NT2/D1 (cell line): ENCODE measurements at regions not wholly inside any gene's neighbourhood (a gene's known extent, or its start where the extent isn't known, plus 50 kb on each side); places are given as distances from the start of the nearest gene placed in this dataset.

Experiments
- SUZ12 ChIP-seq: IDR thresholded peaks from 2 replicates; pipeline ENCODE4 v1.6.1; 2011; ENCODE audit not compliant: insufficient read length, insufficient read depth; ENCODE audit errors: extremely low read depth
- YY1 ChIP-seq: IDR thresholded peaks from 2 replicates; pipeline ENCODE4 v1.6.1; 2011; ENCODE audit not compliant: insufficient read length, insufficient read depth
- ZNF274 ChIP-seq: IDR thresholded peaks from 2 replicates; pipeline ENCODE4 v1.6.1; 2011; ENCODE audit warnings: mild to moderate bottlenecking, low read depth, low read length

GRCh38 chr9:71562140-71562539 is 206.2 kb downstream of the CEMIP2 start:
- TF ChIP-seq YY1 = no peak
- TF ChIP-seq ZNF274 = no peak
- no peak for TF ChIP-seq SUZ12
